Spinal cord (tissue), 9 donors: ENCODE measurements at regions not wholly inside any gene's neighbourhood (a gene's known extent, or its start where the extent isn't known, plus 50 kb on each side); places are given as distances from the start of the nearest gene placed in this dataset.

Source experiments
- DNase-seq, 6 donors: peaks; one replicate each; pipeline versions ENCODE4 v3.0.0 to v3.0.0-alpha.2; 2013 to 2015; ENCODE audit warnings: low spot score in 6 of 6, low read depth in 4 of 6
- H3K27ac ChIP-seq: one replicate; pipeline ENCODE4 v1.5.1; 2013; ENCODE audit warnings: low read depth, low read length, control low read depth
- H3K27me3 ChIP-seq: one replicate; pipeline ENCODE4 v1.6.1; 2013; ENCODE audit warnings: low read length; ENCODE audit not compliant: control insufficient read depth, insufficient read depth
- H3K36me3 ChIP-seq: one replicate; pipeline ENCODE4 v1.6.1; 2013; ENCODE audit warnings: low read length; ENCODE audit not compliant: control insufficient read depth, insufficient read depth
- H3K4me1 ChIP-seq: one replicate; pipeline ENCODE4 v1.6.1; 2013; ENCODE audit warnings: low read length; ENCODE audit not compliant: control insufficient read depth, insufficient read depth
- H3K4me3 ChIP-seq: one replicate; pipeline ENCODE4 v1.5.1; 2013; ENCODE audit warnings: low read depth, low read length, control low read depth
- H3K9me3 ChIP-seq: one replicate; pipeline ENCODE4 v1.6.1; 2013; ENCODE audit warnings: low read length; ENCODE audit not compliant: control insufficient read depth, insufficient read depth
- WGBS: methylation state at CpG from one replicate; pipeline ENCODE4 v1.1.5; 2013; ENCODE audit warnings: missing lambda C conversion rate; ENCODE audit not compliant: insufficient coverage; 5-methylcytosine and 5-hydroxymethylcytosine counted together
- donor health status: healthy.

GRCh38 chr2:516131-516530 lies 161.1 kb downstream of the TMEM18 start:
- no peak overlapping the region for H3K4me3 ChIP-seq
- no peaks in the 10 kb centered on the region for H3K9me3 ChIP-seq
- H3K4me1 ChIP-seq, result no peaks in the 10 kb centered on the region
- H3K36me3 ChIP-seq, result no peaks in the 10 kb centered on the region
- peak in 1 of 6 donors; percentile 21 for DNase-seq
- 84% methylated on average over 7 of the region's 7 CpGs for WGBS
- H3K27ac ChIP-seq, result no peak overlapping the region
- H3K27me3 ChIP-seq, result no peaks in the 10 kb centered on the region

GRCh38 chr2:515441-516127 lies 161.6 kb downstream of the TMEM18 start:
- Histone ChIP-seq H3K36me3 (no peaks in the 10 kb centered on the region), H3K4me1 (no peaks in the 10 kb centered on the region), H3K27me3 (no peaks in the 10 kb centered on the region), H3K27ac (no peak overlapping the region), H3K9me3 (no peaks in the 10 kb centered on the region), H3K4me3 (no peak overlapping the region)
- 95% methylated on average over 3 of the region's 3 CpGs for WGBS
- no peak for DNase-seq

- Histone ChIP-seq H3K27me3 (no peaks in the 10 kb centered on the region), H3K4me3 (no peak overlapping the region), H3K27ac (no peak overlapping the region), H3K9me3 (no peaks in the 10 kb centered on the region), H3K4me1 (no peaks in the 10 kb centered on the region), H3K36me3 (no peaks in the 10 kb centered on the region)
- DNase-seq, result no peak
- 56% methylated on average over 2 of the region's 2 CpGs for WGBS
Measured at GRCh38 chr2:513981-514706, 163.1 kb downstream of the TMEM18 start.

GRCh38 chr2:510839-511238 lies 166.4 kb downstream of the TMEM18 start:
- H3K4me3 ChIP-seq, result no peak overlapping the region
- no peaks in the 10 kb centered on the region for H3K27me3 ChIP-seq
- H3K4me1 ChIP-seq, result no peaks in the 10 kb centered on the region
- WGBS, result 83% methylated on average over 1 of the region's 1 CpG
- H3K9me3 ChIP-seq, result no peaks in the 10 kb centered on the region
- DNase-seq, result no peak
- no peaks in the 10 kb centered on the region for H3K36me3 ChIP-seq
- no peak overlapping the region for H3K27ac ChIP-seq

GRCh38 chr2:509888-510287 lies 167.3 kb downstream of the TMEM18 start:
- Histone ChIP-seq H3K27ac (no peak overlapping the region), H3K4me3 (no peak overlapping the region), H3K9me3 (no peaks in the 10 kb centered on the region), H3K36me3 (no peaks in the 10 kb centered on the region), H3K4me1 (no peaks in the 10 kb centered on the region), H3K27me3 (no peaks in the 10 kb centered on the region)
- WGBS, result 95% methylated on average over 4 of the region's 4 CpGs
- no peak for DNase-seq

GRCh38 chr2:508121-508520 lies 169.1 kb downstream of the TMEM18 start:
- H3K27me3 ChIP-seq, result no peaks in the 10 kb centered on the region
- no peak overlapping the region for H3K4me3 ChIP-seq
- H3K9me3 ChIP-seq, result no peaks in the 10 kb centered on the region
- 93% methylated on average over 4 of the region's 4 CpGs for WGBS
- H3K4me1 ChIP-seq, result no peaks in the 10 kb centered on the region
- no peak for DNase-seq
- H3K27ac ChIP-seq, result no peak overlapping the region
- H3K36me3 ChIP-seq, result no peaks in the 10 kb centered on the region

- Histone ChIP-seq H3K27ac (no peak overlapping the region), H3K9me3 (no peaks in the 10 kb centered on the region), H3K27me3 (no peaks in the 10 kb centered on the region), H3K4me1 (no peaks in the 10 kb centered on the region), H3K4me3 (no peak overlapping the region), H3K36me3 (no peaks in the 10 kb centered on the region)
- 95% methylated on average over 4 of the region's 5 CpGs for WGBS
- DNase-seq, result no peak
Measured at GRCh38 chr2:506866-507265, 170.3 kb downstream of the TMEM18 start.

GRCh38 chr2:506451-506850 lies 170.8 kb downstream of the TMEM18 start:
- Histone ChIP-seq H3K4me1 (no peaks in the 10 kb centered on the region), H3K27ac (no peak overlapping the region), H3K4me3 (no peak overlapping the region), H3K36me3 (no peaks in the 10 kb centered on the region), H3K27me3 (no peaks in the 10 kb centered on the region), H3K9me3 (no peaks in the 10 kb centered on the region)
- WGBS, result 100% methylated on average over 1 of the region's 6 CpGs
- no peak for DNase-seq

GRCh38 chr2:505941-506340 lies 171.3 kb downstream of the TMEM18 start:
- Histone ChIP-seq H3K9me3 (no peaks in the 10 kb centered on the region), H3K36me3 (no peaks in the 10 kb centered on the region), H3K4me1 (no peaks in the 10 kb centered on the region), H3K4me3 (no peak overlapping the region), H3K27ac (no peak overlapping the region), H3K27me3 (no peaks in the 10 kb centered on the region)
- DNase-seq, result peak in 1 of 6 donors; percentile 4
- WGBS, result 39% methylated on average over 5 of the region's 8 CpGs
